Osteoblast (primary cell): ENCODE measurements at regions not wholly inside any gene's neighbourhood (a gene's known extent, or its start where the extent isn't known, plus 50 kb on each side); places are given as distances from the start of the nearest gene placed in this dataset.

ENCODE experiments used
- DNase-seq: peaks from one replicate; pipeline ENCODE4 v3.0.0; 2011; ENCODE audit warnings: low spot score, mixed read lengths; ENCODE audit not compliant: insufficient read length; ENCODE audit errors: missing footprints
- H2AFZ ChIP-seq: 2 replicates; pipeline ENCODE4 v1.6.0; 2011; ENCODE audit warnings: mild to moderate bottlenecking, low read length
- H3K27ac ChIP-seq: 2 replicates; pipeline ENCODE4 v1.5.1; 2011; ENCODE audit warnings: mild to moderate bottlenecking, low read depth, low read length, moderate library complexity
- H3K27me3 ChIP-seq: 2 replicates; pipeline ENCODE4 v1.6.0; 2012; ENCODE audit warnings: mild to moderate bottlenecking, control low read depth, inconsistent platforms, low read length, moderate library complexity; ENCODE audit not compliant: insufficient read depth
- H3K36me3 ChIP-seq: 2 replicates; pipeline ENCODE4 v1.5.1; 2011; ENCODE audit warnings: mild to moderate bottlenecking, low read length, control low read depth, moderate library complexity; ENCODE audit not compliant: insufficient read depth
- H3K4me1 ChIP-seq: 2 replicates; pipeline ENCODE4 v1.5.1; 2011; ENCODE audit warnings: mild to moderate bottlenecking, low read length, control low read depth, moderate library complexity; ENCODE audit not compliant: insufficient read depth
- H3K4me2 ChIP-seq: 2 replicates; pipeline ENCODE4 v1.6.0; 2011; ENCODE audit warnings: mild to moderate bottlenecking, low read length; ENCODE audit not compliant: insufficient read depth
- H3K4me3 ChIP-seq: fragments of 200-600 bp; sonication (generic); 3 replicates; pipeline ENCODE4 v1.5.1; 2012; ENCODE audit warnings: mild to moderate bottlenecking, low read length, inconsistent platforms; ENCODE audit not compliant: insufficient read depth
- H3K79me2 ChIP-seq: 2 replicates; pipeline ENCODE4 v1.6.0; 2012; ENCODE audit warnings: mild to moderate bottlenecking, low read length, control low read depth, inconsistent platforms; ENCODE audit not compliant: insufficient read depth
- H3K9me3 ChIP-seq: 2 replicates; pipeline ENCODE4 v1.5.1; 2011; ENCODE audit warnings: low read depth, low read length, control low read depth
- H4K20me1 ChIP-seq: 2 replicates; pipeline ENCODE4 v1.6.0; 2012; ENCODE audit warnings: mild to moderate bottlenecking, low read length, control low read depth; ENCODE audit not compliant: insufficient read depth
- CTCF ChIP-seq: IDR thresholded peaks from 2 replicates; pipeline ENCODE4 v1.5.1; 2011; ENCODE audit warnings: mild to moderate bottlenecking, low read depth, low read length, moderate library complexity; ENCODE audit errors: extremely low read depth

DNA sequence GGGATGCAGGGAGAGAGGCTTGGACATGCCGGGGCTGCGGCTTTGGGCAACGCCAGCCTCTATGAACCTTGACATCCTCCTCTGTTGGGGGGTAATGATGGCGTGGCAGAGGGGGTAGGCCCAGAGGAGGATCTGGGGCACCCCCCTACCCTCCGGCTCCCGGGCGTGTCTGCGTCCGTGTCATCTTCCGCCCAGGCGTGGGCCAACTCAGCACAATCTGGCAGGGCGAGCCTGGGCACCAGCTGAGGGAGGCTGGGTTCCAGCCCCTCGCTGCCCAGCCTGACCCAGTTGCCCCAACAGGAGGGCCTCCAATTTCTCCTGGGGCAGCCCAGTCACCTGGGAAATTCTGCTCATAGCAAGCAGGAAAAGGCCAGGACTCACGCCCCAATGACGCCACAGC is 62.9 kb upstream of the IL17B start:
- Histone ChIP-seq H3K27me3 (no peaks in the 10 kb centered on the region), H3K79me2 (no peaks in the 10 kb centered on the region), H2AFZ (peak overlapping the region; percentile 8), H3K4me3 (no peak overlapping the region), H3K36me3 (no peaks in the 10 kb centered on the region), H3K4me1 (peaks cover 23% of the 10 kb centered on the region), H3K27ac (no peak overlapping the region), H3K4me2 (no peak overlapping the region), H3K9me3 (no peaks in the 10 kb centered on the region), H4K20me1 (no peaks in the 10 kb centered on the region)
- no peak for DNase-seq
- no peak for TF ChIP-seq CTCF

GRCh38 chr5:149441194-149441753 is 62.2 kb upstream of the IL17B start:
- no peak for DNase-seq
- no peak overlapping the region for H3K4me2 ChIP-seq
- no peaks in the 10 kb centered on the region for H3K79me2 ChIP-seq
- H3K27me3 ChIP-seq = peaks cover 2% of the 10 kb centered on the region
- no peak for TF ChIP-seq CTCF
- H3K9me3 ChIP-seq = no peaks in the 10 kb centered on the region
- no peaks in the 10 kb centered on the region for H3K36me3 ChIP-seq
- no peak overlapping the region for H3K4me3 ChIP-seq
- H3K27ac ChIP-seq = no peak overlapping the region
- H3K4me1 ChIP-seq = peaks cover 22% of the 10 kb centered on the region
- H2AFZ ChIP-seq = no peak overlapping the region
- H4K20me1 ChIP-seq = no peaks in the 10 kb centered on the region

DNA sequence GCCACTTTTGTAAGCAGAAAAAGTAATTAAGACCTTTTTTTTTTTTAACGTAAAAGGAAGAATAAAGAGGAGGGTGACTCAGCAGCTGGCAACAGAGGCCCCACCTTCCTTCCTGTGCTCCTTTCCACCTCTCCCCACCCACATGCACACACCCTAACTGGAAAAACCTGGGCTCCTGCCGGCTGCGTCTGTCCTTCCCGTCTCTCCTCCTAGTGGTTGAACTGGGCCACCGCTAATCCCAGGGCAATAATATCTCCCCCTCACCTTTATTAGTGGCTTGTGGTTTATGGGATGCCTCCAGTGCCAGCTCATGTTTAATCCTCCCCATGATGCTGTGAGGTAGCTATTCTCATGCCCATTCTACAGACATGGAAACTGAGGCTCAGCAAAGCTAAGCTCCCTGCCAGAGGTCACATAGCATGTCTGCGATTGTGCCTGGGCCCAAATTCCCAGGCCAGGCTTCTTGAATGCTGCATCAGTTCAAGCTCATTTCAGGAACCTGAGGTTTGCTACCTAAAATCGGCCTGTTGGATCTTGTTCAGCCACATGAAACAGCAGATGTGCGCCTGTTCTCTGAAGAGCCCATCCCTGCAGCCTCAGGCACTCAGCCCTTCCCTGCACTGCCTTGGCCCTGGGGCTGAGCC is 60.9 kb upstream of the IL17B start:
- Histone ChIP-seq H3K4me3 (no peak overlapping the region), H2AFZ (no peak overlapping the region), H4K20me1 (no peaks in the 10 kb centered on the region)

More for the DNA sequence above, 60.9 kb upstream of the IL17B start:
- Histone ChIP-seq H3K4me1 (peaks cover 13% of the 10 kb centered on the region), H3K36me3 (no peaks in the 10 kb centered on the region), H3K79me2 (no peaks in the 10 kb centered on the region), H3K27me3 (peaks cover 6% of the 10 kb centered on the region), H3K27ac (no peak overlapping the region), H3K9me3 (no peaks in the 10 kb centered on the region), H3K4me2 (no peak overlapping the region)
- TF ChIP-seq CTCF = peak; percentile 39
- peak; percentile 87 for DNase-seq
